ENCODE measurements at regions not wholly inside any gene's neighbourhood (a gene's known extent, or its start where the extent isn't known, plus 50 kb on each side); places are given as distances from the start of the nearest gene placed in this dataset.

DNA sequence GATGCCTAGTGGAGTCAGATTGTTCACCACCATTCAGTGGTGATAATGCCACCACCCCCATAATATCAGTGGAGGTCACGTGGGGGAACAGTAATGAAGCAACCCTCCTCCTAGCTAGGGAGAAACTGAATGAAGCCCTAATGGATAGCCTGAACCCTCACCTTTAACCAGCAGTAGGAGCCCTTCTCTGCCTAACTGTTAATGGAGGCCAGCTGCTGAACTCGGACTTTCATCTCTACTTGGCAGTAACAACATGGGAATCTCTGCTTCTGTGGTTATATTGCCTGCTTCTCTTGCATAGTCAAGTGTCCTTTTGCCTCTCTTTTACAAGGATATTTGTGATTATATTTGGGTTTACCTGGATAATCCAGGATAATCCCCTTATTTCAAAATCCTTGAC is 1097.9 kb downstream of the REEP3 start:
- TF ChIP-seq, protein P1, sequence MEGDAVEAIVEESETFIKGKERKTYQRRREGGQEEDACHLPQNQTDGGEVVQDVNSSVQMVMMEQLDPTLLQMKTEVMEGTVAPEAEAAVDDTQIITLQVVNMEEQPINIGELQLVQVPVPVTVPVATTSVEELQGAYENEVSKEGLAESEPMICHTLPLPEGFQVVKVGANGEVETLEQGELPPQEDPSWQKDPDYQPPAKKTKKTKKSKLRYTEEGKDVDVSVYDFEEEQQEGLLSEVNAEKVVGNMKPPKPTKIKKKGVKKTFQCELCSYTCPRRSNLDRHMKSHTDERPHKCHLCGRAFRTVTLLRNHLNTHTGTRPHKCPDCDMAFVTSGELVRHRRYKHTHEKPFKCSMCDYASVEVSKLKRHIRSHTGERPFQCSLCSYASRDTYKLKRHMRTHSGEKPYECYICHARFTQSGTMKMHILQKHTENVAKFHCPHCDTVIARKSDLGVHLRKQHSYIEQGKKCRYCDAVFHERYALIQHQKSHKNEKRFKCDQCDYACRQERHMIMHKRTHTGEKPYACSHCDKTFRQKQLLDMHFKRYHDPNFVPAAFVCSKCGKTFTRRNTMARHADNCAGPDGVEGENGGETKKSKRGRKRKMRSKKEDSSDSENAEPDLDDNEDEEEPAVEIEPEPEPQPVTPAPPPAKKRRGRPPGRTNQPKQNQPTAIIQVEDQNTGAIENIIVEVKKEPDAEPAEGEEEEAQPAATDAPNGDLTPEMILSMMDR (IDR thresholded peaks at IDR 0.05; ENCODE audit: poor library complexity) = no peak
- TF ChIP-seq EZH2 (IDR thresholded peaks at IDR 0.05; ENCODE audit: borderline replicate concordance) (no peak), EZH2phosphoT487 (IDR thresholded peaks at IDR 0.05; ENCODE audit: low read depth, severe bottlenecking, unreplicated experiment) (no peak)

Data from hepatocyte (in vitro differentiated cells).